Upper lobe of left lung (tissue), 6 donors: ENCODE measurements at regions not wholly inside any gene's neighbourhood (a gene's known extent, or its start where the extent isn't known, plus 50 kb on each side); places are given as distances from the start of the nearest gene placed in this dataset.

Source experiments
- ATAC-seq, 2 donors: fragments of 200-7000 bp; cut with Tn5 transposase; one replicate each; pipeline ENCODE4 v1.9.1; 2022; ENCODE audit warnings: mild to moderate bottlenecking in 2 of 2, moderate library complexity in 2 of 2; ENCODE audit not compliant: low FRiP score in 2 of 2
- DNase-seq, 2 donors: peaks; one replicate each; pipeline ENCODE4 v3.0.0-alpha.2; 2019 to 2020
- H3K27ac ChIP-seq, 4 donors: fragments of 200-600 bp; sonication (generic); one replicate each; pipeline ENCODE4 v1.5.1; 2016 to 2019
- H3K27me3 ChIP-seq, 4 donors: fragments of 200-600 bp; sonication (generic); one replicate each; pipeline ENCODE4 v1.5.1; 2017 to 2019
- H3K36me3 ChIP-seq, 4 donors: fragments of 200-600 bp; sonication (generic); one replicate each; pipeline ENCODE4 v1.5.1; 2016 to 2019
- H3K4me1 ChIP-seq, 4 donors: fragments of 200-600 bp; sonication (generic); one replicate each; pipeline ENCODE4 v1.5.1; 2018 to 2019
- H3K4me3 ChIP-seq, 4 donors: fragments of 200-600 bp; sonication (generic); one replicate each; pipeline ENCODE4 v1.5.1; 2017 to 2019; ENCODE audit warnings: mild to moderate bottlenecking in 2 of 4, moderate library complexity in 1 of 4
- H3K9me3 ChIP-seq, 4 donors: fragments of 200-600 bp; sonication (generic); one replicate each; pipeline ENCODE4 v1.5.1; 2018 to 2019
- CTCF ChIP-seq, 6 experiments: fragments of 450-650 bp in 4 of 6; fragments of 200-600 bp in 2 of 6; sonication (generic) in 2 of 6; IDR thresholded peaks; one replicate each; pipeline ENCODE4 v1.5.1; 2016 to 2019; ENCODE audit warnings: antibody characterized with exemption in 6 of 6
- EP300 ChIP-seq, 4 donors: sonication (generic); formaldehyde crosslinking; IDR thresholded peaks; one replicate each; pipeline ENCODE4 v1.5.1; 2017; ENCODE audit warnings: antibody characterized with exemption in 4 of 4, control low read depth in 2 of 4
- POLR2A ChIP-seq, 4 donors: fragments of 450-650 bp; IDR thresholded peaks; one replicate each; pipeline ENCODE4 v1.5.1; 2016 to 2017; ENCODE audit warnings: antibody characterized with exemption in 4 of 4, mild to moderate bottlenecking in 2 of 4
- POLR2AphosphoS5 ChIP-seq, 2 donors: sonication (generic); formaldehyde crosslinking; IDR thresholded peaks; one replicate each; pipeline ENCODE4 v1.5.1; 2017; ENCODE audit warnings: antibody characterized with exemption in 2 of 2
- WGBS, 2 donors: methylation state at CpG; one replicate each; pipeline ENCODE4 v1.1.5; 2017 to 2018; 5-methylcytosine and 5-hydroxymethylcytosine counted together
- donor health status: DM: no; HTN: no; CAD: no; lungs with moderate emphysema.
- donor health status: DM: no; HTN: yes; CAD: no; lungs with severe emphysema.

GRCh38 chr6:149200282-149200945 lies 117.1 kb upstream of the TAB2 start:
- Histone ChIP-seq H3K27ac (no peak overlapping the region), H3K36me3 (no peaks in the 10 kb centered on the region), H3K9me3 (peaks cover 0 to 14% (median 3%) of the 10 kb centered on the region in 4 donors), H3K4me1 (no peaks in the 10 kb centered on the region), H3K4me3 (no peak overlapping the region), H3K27me3 (no peaks in the 10 kb centered on the region)
- TF ChIP-seq EP300 (IDR thresholded peaks at IDR 0.05) (no peak), POLR2AphosphoS5 (IDR thresholded peaks at IDR 0.05) (no peak), POLR2A (IDR thresholded peaks at IDR 0.05) (no peak), CTCF (IDR thresholded peaks at IDR 0.05) (no peak)
- no peak for ATAC-seq
- DNase-seq = no peak
- WGBS, 2 donors = 68 to 78% methylated on average over 1 of the region's 1 CpG

GRCh38 chr6:149201068-149201655 lies 116.3 kb upstream of the TAB2 start:
- H3K36me3 ChIP-seq = no peaks in the 10 kb centered on the region
- H3K9me3 ChIP-seq = peaks cover 0 to 14% (median 3%) of the 10 kb centered on the region in 4 donors
- no peaks in the 10 kb centered on the region for H3K4me1 ChIP-seq
- WGBS, 2 donors = 88 to 94% methylated on average over 6 to 7 of the region's 7 CpGs
- ATAC-seq = no peak
- H3K4me3 ChIP-seq = no peak overlapping the region
- no peak overlapping the region for H3K27ac ChIP-seq
- no peak for DNase-seq
- TF ChIP-seq POLR2AphosphoS5 (IDR thresholded peaks at IDR 0.05) = no peak
- TF ChIP-seq POLR2A (IDR thresholded peaks at IDR 0.05) = no peak
- no peak for TF ChIP-seq EP300 (IDR thresholded peaks at IDR 0.05)
- no peak for TF ChIP-seq CTCF (IDR thresholded peaks at IDR 0.05)
- H3K27me3 ChIP-seq = no peaks in the 10 kb centered on the region

- no peaks in the 10 kb centered on the region for H3K27me3 ChIP-seq
- no peaks in the 10 kb centered on the region for H3K4me1 ChIP-seq
- H3K4me3 ChIP-seq = no peak overlapping the region
- 85 to 95% methylated on average over 4 of the region's 4 CpGs for WGBS, 2 donors
- H3K36me3 ChIP-seq = no peaks in the 10 kb centered on the region
- no peak for DNase-seq
- no peak for TF ChIP-seq EP300 (IDR thresholded peaks at IDR 0.05)
- TF ChIP-seq POLR2A (IDR thresholded peaks at IDR 0.05) = no peak
- no peak for TF ChIP-seq CTCF (IDR thresholded peaks at IDR 0.05)
- no peak overlapping the region for H3K27ac ChIP-seq
- peaks cover 0 to 14% (median 3%) of the 10 kb centered on the region in 4 donors for H3K9me3 ChIP-seq
- no peak for ATAC-seq
Measured at GRCh38 chr6:149202100-149202499, 115.4 kb upstream of the TAB2 start.

- TF ChIP-seq POLR2AphosphoS5 (IDR thresholded peaks at IDR 0.05) (no peak), POLR2A (IDR thresholded peaks at IDR 0.05) (no peak), CTCF (IDR thresholded peaks at IDR 0.05) (no peak), EP300 (IDR thresholded peaks at IDR 0.05) (no peak)
- 90 to 93% methylated on average over 3 of the region's 3 CpGs for WGBS, 2 donors
- no peaks in the 10 kb centered on the region for H3K4me1 ChIP-seq
Measured at GRCh38 chr6:149202952-149203351, 114.6 kb upstream of the TAB2 start.

GRCh38 chr6:149203509-149203908 lies 114.0 kb upstream of the TAB2 start:
- 76 to 82% methylated on average over 4 of the region's 4 CpGs for WGBS, 2 donors
- no peak overlapping the region for H3K4me3 ChIP-seq
- H3K27me3 ChIP-seq = no peaks in the 10 kb centered on the region
- DNase-seq = no peak
- peaks cover 0 to 11% (median 2%) of the 10 kb centered on the region in 4 donors for H3K9me3 ChIP-seq
- no peaks in the 10 kb centered on the region for H3K36me3 ChIP-seq
- no peak overlapping the region for H3K27ac ChIP-seq
- no peak for ATAC-seq
- TF ChIP-seq POLR2AphosphoS5 (IDR thresholded peaks at IDR 0.05) (no peak), CTCF (IDR thresholded peaks at IDR 0.05) (no peak), EP300 (IDR thresholded peaks at IDR 0.05) (no peak), POLR2A (IDR thresholded peaks at IDR 0.05) (no peak)
- no peaks in the 10 kb centered on the region for H3K4me1 ChIP-seq

More at GRCh38 chr6:149202952-149203351, 114.6 kb upstream of the TAB2 start:
- ATAC-seq (no peak), DNase-seq (no peak)
- Histone ChIP-seq H3K4me3 (no peak overlapping the region), H3K9me3 (peaks cover 0 to 11% (median 2%) of the 10 kb centered on the region in 4 donors), H3K27ac (no peak overlapping the region), H3K27me3 (no peaks in the 10 kb centered on the region), H3K36me3 (no peaks in the 10 kb centered on the region)
